SIG-M5 treated with dmso at 0.1 percent for 504 hours (cell line): ENCODE measurements at regions not wholly inside any gene's neighbourhood (a gene's known extent, or its start where the extent isn't known, plus 50 kb on each side); places are given as distances from the start of the nearest gene placed in this dataset.
"Not testable (repeated sequence)": the region's sequence is repeated elsewhere in the genome, so short reads cannot be mapped to it uniquely, and the experiment has no call there.

Experiments used
- DNase-seq: peaks from one replicate; lab custom pipeline; 2025; ENCODE audit not compliant: unreplicated experiment; lab: John Stamatoyannopoulos, UW

DNA sequence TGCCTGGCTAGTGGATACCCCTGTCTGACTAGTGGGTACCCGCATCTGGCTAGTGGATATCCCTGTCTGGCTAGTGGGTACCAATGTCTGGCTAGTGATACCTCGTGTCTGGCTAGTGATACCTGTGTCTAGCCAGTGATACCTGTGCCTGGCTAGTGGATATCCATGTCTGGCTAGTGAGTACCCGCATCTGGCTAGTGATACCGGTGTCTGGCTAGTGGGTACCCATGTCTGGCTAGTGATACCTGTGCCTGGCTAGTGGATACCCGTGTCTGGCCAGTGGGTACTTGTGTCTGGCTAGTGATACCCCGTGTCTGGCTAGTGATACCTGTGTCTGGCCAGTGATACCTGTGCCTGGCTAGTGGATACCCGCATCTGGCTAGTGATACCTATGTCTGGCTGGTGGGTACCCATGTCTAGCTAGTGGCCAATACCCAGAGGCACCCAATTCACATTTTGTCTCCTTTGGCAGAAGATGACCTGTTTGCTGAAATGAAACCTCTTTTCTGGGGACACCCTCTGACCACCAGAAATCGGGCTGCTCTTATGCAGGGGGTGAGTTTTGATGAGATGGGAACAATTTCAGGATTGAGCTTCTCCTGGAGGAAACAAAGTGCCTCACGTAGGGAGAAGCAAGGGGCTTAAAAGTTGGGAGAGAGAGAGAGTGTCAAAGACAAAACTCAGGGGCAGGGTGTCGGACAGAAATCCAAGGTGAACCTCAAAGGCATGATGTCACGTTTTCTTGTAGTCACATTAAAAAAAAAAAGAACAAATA lies 63.4 kb downstream of the SMIM38 start:
- DNase-seq, result no peak

DNA sequence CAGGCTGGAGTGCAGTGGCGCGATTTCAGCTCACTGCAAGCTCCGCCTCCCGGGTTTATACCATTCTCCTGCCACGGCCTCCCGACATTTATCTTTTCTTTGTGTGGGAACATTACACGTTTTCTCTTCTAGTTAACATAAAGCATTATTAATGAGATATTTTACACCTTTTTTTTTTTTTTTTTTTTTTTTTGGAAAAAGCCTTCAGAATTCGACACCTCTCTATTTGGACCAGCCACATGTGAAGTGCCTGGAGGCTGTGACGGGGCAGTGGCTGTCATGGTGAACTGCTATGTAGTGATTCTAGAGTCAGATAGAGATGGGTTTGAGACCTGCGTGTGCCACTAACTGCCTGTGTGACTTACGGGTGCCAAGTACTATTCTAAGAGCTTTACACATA lies 64.3 kb downstream of the SMIM38 start:
- DNase-seq, result no peak

DNA sequence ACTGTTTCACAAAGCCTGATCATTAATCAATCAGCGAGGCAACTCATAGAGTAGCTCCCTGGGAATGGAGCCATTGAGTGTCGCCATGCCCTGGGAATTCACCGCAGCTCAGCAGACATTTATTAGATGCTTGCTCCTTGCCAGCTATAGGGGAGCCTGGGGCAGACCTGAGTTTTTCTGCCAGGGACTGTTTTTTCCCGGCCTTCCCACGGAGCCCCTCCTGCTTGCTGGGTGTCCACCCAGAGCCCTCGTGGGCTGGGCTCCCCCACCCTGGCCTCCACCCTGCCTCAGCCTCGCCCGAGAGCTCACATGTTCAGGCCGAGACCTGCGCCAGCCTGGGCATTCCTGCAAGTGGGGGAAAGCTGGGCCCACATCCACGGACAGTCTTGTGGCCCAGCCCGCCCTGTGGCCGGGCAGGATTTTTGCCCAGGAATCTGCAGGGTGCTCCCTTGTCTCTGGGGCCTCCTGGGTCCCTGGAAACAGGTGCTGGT lies 64.9 kb downstream of the SMIM38 start:
- no peak for DNase-seq

DNA sequence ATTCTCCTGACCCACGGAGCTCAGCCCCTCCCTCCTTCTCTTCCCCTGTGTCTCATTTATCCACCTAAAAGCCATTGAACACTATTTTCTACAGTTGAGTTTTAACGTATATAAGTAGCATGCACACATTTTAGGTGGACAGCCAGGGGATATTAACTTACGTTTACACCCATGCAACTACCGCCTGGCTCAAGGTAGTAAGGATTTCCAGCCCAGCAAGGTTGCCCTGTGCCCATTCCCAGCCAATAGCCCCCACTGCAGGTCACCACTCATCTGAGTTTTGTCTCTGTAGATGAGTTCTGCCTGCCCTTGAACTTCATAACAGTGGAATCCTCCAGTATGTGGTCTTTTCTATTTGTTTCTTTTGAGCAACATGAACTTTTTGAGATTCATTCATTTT lies 65.4 kb downstream of the SMIM38 start:
- DNase-seq, result no peak

DNA sequence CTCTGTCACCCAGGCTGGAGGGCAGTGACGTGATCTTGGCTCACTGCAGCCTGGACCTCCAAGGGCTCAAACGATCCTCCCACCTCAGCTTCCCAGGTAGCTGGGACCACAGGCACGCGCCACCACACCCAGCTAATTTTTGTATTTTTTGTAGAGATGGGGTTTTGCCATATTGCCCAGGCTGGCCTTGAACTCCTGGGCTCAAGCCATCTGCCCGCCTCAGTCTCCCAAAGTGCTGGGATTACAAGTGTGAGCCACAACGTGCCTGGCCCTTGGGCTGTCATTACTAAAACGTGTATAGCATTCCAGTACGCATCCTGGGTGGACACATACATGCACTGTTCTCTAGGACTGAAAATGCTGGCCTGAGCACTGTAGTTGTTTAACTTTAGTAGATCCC lies 65.9 kb downstream of the SMIM38 start:
- not testable (repeated sequence) for DNase-seq

DNA sequence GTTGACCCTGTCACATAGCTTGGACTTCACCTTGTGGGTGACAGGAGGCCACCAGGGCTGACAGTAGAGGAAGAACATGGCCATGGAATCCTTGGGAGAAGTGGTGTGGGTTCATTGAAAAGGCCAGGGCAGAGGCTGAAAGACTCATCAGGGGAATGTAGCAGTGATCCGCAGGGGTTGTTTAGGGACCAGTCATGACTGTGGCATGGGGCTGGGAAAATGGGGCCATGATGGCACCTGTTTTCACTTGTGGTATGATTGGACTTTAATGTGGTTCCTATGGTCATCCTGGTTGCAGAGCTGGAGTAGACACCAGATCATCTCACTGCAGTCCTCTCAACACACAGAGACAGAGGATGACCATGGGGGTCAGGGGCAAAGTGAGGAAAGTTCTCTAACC lies 66.7 kb upstream of the MYEOV start:
- DNase-seq, result no peak

DNA sequence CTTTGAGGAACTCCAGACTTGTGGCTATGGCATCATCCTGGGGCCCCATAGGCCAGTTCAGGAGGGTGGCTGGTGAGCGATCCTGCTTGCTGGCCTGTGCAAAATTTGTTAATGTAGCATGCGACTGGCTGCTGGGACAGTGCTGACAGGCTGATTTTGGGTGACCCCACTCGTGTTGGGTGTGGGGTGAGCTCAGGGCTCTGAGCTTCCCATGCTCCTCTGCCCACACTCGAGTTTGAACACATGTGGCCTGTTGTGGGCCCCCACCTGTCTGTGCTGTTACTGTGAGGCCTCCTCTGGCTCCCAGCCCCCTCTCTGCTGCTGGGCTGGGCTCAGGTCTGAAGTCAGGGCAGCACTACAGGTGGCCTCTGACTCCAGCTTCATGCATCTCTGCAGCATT lies 64.4 kb upstream of the MYEOV start:
- no peak for DNase-seq

DNA sequence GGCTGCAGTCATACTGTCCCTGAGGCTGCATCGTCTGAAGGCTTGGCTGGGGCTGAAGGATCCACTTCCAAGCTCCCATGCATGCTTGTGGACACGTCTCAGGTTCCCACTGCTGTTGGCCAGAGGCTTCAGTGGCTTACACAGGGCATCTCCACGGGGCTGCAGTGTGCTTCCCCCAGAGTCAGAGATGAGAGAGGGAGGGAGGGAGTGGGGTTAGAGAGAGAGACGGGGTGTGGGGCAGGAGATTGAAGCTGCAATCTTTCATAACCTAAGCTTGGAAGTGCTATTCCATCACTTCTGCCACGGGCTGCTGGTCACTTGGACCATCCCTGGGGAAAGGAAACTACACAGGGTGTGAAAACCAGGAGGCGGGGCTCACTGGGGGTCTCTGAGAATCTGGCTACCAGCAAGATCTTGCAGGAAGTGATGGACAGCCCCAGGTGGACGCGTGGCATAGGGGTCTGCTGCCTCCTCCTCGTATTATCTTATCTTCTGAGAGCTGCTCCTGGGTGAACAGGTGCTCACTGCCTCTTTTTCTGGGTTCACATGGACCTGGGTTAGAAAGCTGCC lies 63.0 kb upstream of the MYEOV start:
- DNase-seq, result no peak

DNA sequence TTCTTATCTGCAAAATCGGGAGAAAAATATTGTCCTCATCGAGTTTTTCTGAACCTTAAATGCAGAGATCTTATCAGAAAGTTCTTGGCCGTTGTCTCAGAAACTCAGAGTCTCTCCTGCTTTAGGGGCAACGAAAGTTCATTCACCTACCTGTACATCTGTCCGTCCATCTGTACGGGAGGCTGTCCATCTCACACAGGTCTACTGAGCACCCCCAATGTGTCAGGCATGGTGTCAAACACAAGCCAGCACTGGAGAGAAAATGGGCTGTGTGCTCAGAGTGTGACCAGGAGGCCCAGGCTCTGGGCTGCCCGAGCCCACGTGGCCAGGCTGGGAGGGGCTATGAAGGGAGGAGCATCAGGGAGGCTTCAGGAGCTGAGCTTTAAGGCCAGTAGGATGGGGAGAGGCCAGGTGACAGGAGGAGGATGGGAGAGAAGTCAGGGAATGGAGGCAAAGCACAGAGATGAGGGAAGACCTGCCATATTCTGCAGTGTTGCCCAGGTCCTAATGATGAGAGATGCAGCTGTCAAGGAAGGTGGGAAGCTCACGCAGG lies 62.4 kb upstream of the MYEOV start:
- DNase-seq, result no peak

DNA sequence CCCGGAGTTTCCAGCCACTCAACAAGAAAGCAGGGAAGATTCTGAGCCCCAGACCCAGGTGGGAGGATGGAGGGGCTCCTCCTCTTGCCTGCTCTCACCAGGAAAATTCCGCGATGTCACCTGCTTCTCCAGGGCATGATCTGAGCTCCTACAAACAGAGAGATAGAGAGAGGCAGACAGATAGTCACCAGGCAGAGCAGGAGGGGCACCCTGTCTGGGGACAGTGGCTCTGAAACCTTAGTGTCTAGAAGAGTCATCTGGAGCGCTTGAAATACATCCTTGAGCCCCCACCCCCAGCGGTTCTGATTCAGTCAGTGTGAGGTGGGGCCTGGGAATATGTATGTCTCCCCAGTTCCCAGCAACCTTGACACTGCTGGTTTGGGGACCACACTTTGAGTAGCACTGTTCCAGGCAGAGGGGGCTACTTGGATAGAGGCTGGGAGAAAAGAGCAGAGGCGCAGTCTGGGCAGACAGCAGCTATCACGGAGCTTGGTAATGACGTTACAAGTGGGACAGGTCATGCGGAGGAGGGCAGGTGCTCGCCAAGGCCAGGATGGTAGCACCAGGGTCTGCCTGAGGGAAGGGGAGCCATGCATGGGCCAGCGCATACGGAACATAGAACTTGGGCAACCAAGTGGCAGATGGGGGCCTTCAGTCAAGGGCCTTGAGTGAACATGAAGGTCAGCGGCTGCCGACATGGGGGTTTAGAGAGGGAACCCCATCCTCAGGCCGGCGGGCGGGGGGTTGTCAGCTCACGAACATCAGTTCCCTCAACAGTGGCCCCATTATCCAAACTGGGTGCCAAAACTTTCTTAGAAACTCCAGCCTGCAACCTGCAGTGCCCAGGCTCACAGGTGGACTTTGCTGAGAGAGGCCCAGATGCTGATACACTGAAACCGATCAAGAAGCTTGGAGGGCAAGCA lies 60.9 kb upstream of the MYEOV start:
- DNase-seq, result no peak

DNA sequence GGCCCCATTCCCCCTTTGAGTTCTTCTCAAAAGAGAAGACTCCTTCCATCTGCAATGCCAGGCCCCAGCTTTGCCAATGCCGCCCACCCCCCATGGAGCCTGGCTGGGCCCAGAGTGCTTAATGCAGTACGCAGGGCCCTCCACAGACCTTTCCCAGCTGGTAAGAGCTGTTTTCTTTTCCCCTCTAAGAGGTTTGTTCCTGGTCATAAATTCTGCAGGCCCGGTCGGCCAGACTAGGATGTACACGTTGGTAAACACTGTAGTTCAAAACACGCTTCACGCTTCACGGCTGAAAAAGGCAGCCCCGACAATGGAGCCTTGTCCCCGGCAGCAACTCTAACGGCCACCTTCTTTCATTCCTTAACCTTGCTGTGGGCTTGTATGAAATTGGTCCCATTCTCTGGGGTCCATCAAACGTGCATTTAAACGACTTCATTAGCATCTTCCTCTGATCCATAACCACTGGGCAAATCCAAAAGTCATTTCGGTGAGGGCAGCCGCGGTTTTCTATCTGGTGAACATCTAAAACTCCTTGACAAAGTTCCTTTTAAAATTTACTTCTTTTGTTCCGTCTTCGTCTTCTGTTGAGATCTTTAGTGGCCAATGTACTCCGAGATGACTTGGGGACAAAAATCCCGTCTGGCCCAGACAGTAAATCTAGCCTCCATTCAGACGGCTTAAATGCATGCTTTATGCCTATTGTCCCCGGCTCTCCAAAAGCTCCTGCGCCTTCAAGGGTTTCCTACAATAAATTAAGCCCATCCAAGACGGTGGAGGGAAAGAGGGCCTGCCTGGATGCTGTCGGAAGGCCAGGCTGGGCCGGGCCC lies 60.0 kb upstream of the MYEOV start:
- no peak for DNase-seq

DNA sequence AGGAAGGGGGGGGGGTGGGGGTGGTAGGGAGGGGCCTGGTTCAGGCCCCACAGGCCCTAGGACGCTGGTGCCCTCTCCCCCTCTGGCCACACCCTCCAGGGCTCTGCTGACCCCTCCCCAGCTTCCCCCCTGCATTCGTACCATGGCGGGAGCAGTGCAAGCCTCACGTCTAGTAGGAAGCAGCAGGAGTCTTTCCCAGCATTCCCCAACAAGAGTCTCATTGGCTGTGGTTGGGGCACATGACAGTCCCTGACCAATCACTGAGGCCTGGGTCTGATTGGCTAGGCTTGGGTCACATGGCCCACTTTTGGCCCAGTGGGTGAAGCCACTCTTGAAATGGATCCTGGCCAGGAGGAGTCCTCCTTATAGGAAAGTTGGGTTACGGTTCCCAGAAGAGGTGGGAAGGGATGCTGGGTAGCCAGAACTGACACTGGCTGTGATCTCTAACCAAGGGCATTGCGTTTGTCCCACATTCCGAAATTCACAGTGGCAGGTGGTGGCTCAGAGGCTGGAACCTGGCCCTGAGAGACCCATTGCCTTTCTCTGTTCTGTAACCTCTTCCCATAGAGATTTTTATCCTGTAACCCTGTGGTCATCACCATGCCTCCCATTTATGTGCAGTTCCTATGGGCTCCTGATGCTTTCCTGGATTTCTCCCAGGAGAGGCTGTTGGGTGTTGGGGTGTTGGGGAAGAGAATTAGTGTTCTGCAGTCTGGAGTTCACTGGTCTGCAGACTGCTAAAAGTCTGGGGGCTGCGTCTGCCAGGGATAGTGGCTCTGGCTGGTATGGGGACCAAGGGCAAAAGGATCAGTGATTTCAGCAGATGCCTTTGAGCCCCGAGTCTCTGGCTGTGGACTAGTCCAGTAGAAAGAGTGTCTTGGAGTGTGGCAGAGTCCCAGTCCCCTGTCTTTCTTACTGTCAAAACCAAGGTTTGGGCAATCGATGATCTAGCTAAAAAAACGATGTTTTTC lies 58.9 kb upstream of the MYEOV start:
- no peak for DNase-seq

DNA sequence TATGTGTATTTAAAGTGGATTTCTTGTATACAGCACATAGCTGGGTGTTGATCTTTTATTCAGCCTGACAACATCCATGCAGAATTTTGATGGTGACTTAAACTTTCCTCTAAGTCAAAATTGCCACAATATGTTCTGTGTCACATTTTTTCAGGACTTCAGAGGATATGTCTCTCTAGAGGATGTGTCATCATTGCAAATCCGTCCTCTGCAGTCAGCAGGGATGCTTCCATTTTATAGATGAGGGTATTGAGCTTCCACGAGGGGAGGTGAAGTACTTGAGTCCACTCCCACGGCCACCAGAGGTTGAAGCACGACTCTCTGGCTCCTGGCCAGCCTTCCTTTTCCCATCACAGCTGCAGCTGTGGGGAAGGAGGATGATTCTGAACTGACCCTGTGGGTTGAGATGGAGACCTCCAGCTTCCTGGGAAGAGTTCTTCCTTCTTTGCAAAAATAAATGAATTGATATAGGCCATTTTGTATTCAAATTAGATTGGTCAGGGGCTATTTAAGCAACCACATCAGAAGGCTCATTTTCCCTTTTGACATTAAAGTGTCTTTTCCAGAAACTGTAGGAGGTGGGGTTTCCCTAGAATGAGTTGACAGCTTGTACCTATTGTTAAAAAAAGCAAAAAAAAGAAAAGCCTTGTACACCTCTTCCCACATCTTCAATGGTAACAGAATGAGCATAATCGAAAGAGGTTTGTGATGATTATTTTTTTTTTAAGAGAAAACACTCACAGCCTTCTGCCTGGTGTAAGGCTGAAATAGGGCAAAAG lies 55.2 kb upstream of the MYEOV start:
- DNase-seq, result no peak

DNA sequence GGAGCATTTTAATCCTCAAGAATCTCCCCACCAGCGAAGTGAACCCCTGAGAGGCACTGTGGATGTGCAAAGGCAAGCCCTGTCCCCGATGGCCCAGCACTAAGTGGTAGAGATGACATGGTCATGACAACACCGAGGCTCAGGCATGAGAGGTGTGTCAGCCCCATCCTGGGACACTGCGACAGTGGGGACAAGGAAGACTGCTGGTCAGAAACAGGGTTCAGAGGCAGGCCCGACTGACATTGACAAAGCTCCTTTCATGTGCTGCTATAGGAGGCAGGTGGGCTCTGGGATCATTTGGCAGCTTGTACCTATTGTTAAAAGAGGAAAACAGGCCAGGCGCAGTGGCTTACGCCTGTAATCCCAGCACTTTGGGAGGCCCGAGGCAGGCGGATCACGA lies 54.3 kb upstream of the MYEOV start:
- no peak for DNase-seq

DNA sequence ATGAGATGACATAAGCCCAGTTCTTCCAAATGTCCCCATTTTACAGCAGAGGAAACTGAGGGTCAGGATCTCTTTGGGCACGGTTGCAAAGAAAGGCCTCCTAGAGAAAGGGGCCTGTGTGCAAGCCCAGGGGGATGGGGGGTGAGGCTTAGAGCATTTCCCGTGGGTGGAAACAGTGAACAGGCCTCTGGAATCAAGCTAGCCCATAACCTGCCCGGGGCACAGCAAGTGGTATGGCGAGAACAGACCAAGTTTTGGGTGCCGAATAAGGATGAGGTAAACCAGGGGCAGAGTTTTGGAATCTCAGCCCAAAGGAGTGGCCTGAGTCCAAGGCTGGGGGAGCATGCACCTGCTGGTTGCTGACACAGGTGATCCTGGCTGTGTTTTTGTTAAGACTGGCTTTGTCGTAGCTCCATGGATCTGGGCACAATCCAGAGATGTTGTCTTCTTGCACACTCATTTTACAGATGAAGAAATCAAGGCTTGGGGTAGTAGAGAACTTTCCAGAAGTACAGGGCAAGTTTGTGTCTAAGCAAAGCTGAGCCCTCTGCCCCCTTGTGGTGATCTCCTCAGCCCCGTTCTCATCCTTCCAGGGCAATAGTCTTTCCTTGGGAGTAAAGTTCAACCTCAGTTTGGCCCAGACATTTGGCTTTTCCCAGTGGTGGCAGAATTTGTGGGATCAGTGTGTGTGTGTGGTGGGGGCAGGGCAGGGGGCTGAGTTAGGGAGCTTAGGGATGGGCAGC lies 53.5 kb upstream of the MYEOV start:
- peak; percentile 13 for DNase-seq

DNA sequence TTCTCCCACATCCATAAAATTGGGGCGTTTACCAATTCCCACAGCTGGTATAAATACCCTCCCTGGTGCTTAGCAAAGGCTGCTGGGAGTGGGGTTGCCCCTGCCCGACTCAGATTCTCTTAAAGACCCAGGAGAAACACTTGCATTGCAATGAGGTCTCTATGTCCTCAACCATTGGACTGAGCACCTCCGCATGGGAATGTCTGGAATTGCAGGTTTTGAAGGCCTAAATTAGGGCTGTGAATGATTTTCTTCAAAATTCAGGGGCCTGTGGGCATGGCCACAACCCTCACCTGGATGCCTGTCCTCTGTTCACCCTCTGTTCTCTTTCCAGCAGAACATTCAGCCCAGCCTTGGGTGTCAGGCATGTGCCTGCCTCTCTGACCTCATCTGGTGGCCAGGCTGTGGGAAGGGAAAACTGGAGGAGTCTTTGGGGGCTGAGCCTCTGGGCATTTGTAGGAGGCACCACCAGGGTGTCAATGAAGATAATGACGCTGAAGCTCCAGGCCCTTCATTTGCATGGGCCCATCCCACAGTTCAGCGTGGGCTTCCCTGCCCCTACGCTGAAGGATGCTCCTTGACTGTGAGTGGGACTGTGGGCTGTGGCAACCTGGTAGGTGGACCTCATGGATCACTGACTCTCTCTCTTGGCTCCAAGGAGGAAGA lies 52.7 kb upstream of the MYEOV start:
- no peak for DNase-seq

DNA sequence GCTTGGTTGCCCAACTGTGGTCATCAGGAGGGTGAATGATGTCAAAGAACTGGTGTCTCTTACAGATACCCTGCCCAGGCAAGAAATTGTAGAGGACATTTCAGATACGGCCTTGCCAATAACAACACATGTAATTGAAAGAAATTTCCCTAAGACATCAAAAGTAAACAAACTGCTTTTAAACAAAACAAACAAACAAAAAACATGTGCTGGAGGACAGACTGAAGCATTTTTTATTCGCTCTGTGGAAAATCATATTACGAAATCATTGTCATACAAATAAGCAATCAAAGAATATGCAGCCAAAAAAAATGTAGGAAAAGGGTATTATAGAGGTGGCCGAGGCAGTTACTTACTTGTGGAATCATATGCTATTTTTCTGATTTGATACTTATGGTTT lies 52.1 kb upstream of the MYEOV start:
- DNase-seq, result no peak
